MG63 (cell line): ENCODE measurements at regions not wholly inside any gene's neighbourhood (a gene's known extent, or its start where the extent isn't known, plus 50 kb on each side); places are given as distances from the start of the nearest gene placed in this dataset.
"Not testable (repeated sequence)": the region's sequence is repeated elsewhere in the genome, so short reads cannot be mapped to it uniquely, and the experiment has no call there.

Experiments used
- DNase-seq: peaks from one replicate; pipeline ENCODE4 v3.0.0-alpha.2; 2020
- H3K27me3 ChIP-seq: fragments of 250-450 bp; sonication (Bioruptor Pico); 2 replicates; pipeline ENCODE4 v1.5.1; 2020; ENCODE audit warnings: mild to moderate bottlenecking, moderate library complexity
- H3K36me3 ChIP-seq: fragments of 250-450 bp; sonication (Bioruptor Pico); 2 replicates; pipeline ENCODE4 v1.5.1; 2020; ENCODE audit warnings: mild to moderate bottlenecking, moderate library complexity
- H3K4me3 ChIP-seq: fragments of 250-450 bp; sonication (Bioruptor Pico); 2 replicates; pipeline ENCODE4 v1.5.1; 2020; ENCODE audit warnings: mild to moderate bottlenecking, moderate library complexity
- H3K9me3 ChIP-seq: fragments of 250-450 bp; sonication (Bioruptor Pico); 2 replicates; pipeline ENCODE4 v1.5.1; 2020; ENCODE audit warnings: mild to moderate bottlenecking, moderate library complexity

- Histone ChIP-seq H3K36me3 (no peaks in the 10 kb centered on the region), H3K9me3 (no peaks in the 10 kb centered on the region), H3K4me3 (no peak overlapping the region), H3K27me3 (no peaks in the 10 kb centered on the region)
- no peak for DNase-seq
These were observed 250.9 kb downstream of the C12orf75 start for GRCh38 chr12:105581420-105581819.

- Histone ChIP-seq H3K9me3 (no peaks in the 10 kb centered on the region), H3K36me3 (no peaks in the 10 kb centered on the region), H3K27me3 (no peaks in the 10 kb centered on the region), H3K4me3 (no peak overlapping the region)
- DNase-seq = no peak
These were observed 254.6 kb downstream of the C12orf75 start for GRCh38 chr12:105585107-105585506.

- no peak overlapping the region for H3K4me3 ChIP-seq
- no peaks in the 10 kb centered on the region for H3K36me3 ChIP-seq
- DNase-seq = no peak
- no peaks in the 10 kb centered on the region; the same call in 1 of the 2 replicates for H3K27me3 ChIP-seq
- H3K9me3 ChIP-seq = no peaks in the 10 kb centered on the region
These were observed 256.7 kb downstream of the C12orf75 start for GRCh38 chr12:105587237-105587636.

GRCh38 chr12:105588106-105588505 lies 257.6 kb downstream of the C12orf75 start:
- DNase-seq = no peak
- Histone ChIP-seq H3K27me3 (no peaks in the 10 kb centered on the region; the same call in 1 of the 2 replicates), H3K4me3 (no peak overlapping the region), H3K36me3 (no peaks in the 10 kb centered on the region), H3K9me3 (no peaks in the 10 kb centered on the region)

GRCh38 chr12:105590571-105590970 lies 260.1 kb downstream of the C12orf75 start:
- no peak for DNase-seq
- H3K9me3 ChIP-seq = no peaks in the 10 kb centered on the region

GRCh38 chr12:105595440-105595839 lies 264.9 kb downstream of the C12orf75 start:
- no peaks in the 10 kb centered on the region for H3K9me3 ChIP-seq
- no peaks in the 10 kb centered on the region for H3K36me3 ChIP-seq
- no peak for DNase-seq
- H3K4me3 ChIP-seq = no peak overlapping the region
- no peaks in the 10 kb centered on the region; the same call in 1 of the 2 replicates for H3K27me3 ChIP-seq

More at GRCh38 chr12:105590571-105590970, 260.1 kb downstream of the C12orf75 start:
- no peak overlapping the region for H3K4me3 ChIP-seq
- H3K36me3 ChIP-seq = no peaks in the 10 kb centered on the region
- no peaks in the 10 kb centered on the region; the same call in 1 of the 2 replicates for H3K27me3 ChIP-seq

GRCh38 chr12:105596731-105597130 lies 266.2 kb downstream of the C12orf75 start:
- no peaks in the 10 kb centered on the region; the same call in 1 of the 2 replicates for H3K27me3 ChIP-seq
- H3K9me3 ChIP-seq = no peaks in the 10 kb centered on the region

GRCh38 chr12:105598031-105598430 lies 267.5 kb downstream of the C12orf75 start:
- H3K4me3 ChIP-seq = no peak overlapping the region
- DNase-seq = no peak
- no peaks in the 10 kb centered on the region for H3K9me3 ChIP-seq
- H3K27me3 ChIP-seq = no peaks in the 10 kb centered on the region
- H3K36me3 ChIP-seq = no peaks in the 10 kb centered on the region

More at GRCh38 chr12:105596731-105597130, 266.2 kb downstream of the C12orf75 start:
- H3K4me3 ChIP-seq = no peak overlapping the region
- DNase-seq = no peak
- no peaks in the 10 kb centered on the region for H3K36me3 ChIP-seq

- H3K36me3 ChIP-seq = no peaks in the 10 kb centered on the region
- DNase-seq = no peak
- H3K9me3 ChIP-seq = no peaks in the 10 kb centered on the region
- no peak overlapping the region for H3K4me3 ChIP-seq
- H3K27me3 ChIP-seq = no peaks in the 10 kb centered on the region
These were observed 270.5 kb downstream of the C12orf75 start for GRCh38 chr12:105600911-105601545.

- H3K9me3 ChIP-seq, H3K27me3 ChIP-seq, H3K4me3 ChIP-seq, DNase-seq, H3K36me3 ChIP-seq: not testable (repeated sequence)
These were observed 271.8 kb downstream of the C12orf75 start for GRCh38 chr12:105602312-105602711.

GRCh38 chr12:105604281-105604680 lies 273.8 kb downstream of the C12orf75 start:
- not testable (repeated sequence) for H3K9me3 ChIP-seq, DNase-seq, H3K4me3 ChIP-seq, H3K27me3 ChIP-seq, H3K36me3 ChIP-seq

- H3K36me3 ChIP-seq, H3K27me3 ChIP-seq: not testable (repeated sequence)
These were observed 276.1 kb downstream of the C12orf75 start for GRCh38 chr12:105606613-105607012.

GRCh38 chr12:105609001-105609400 lies 278.5 kb downstream of the C12orf75 start:
- H3K9me3 ChIP-seq, H3K36me3 ChIP-seq, DNase-seq, H3K4me3 ChIP-seq, H3K27me3 ChIP-seq: not testable (repeated sequence)

More at GRCh38 chr12:105606613-105607012, 276.1 kb downstream of the C12orf75 start:
- DNase-seq, H3K4me3 ChIP-seq, H3K9me3 ChIP-seq: not testable (repeated sequence)

GRCh38 chr12:105610459-105610858 lies 280.0 kb downstream of the C12orf75 start:
- no peaks in the 10 kb centered on the region for H3K27me3 ChIP-seq
- no peaks in the 10 kb centered on the region for H3K36me3 ChIP-seq
- DNase-seq = no peak
- no peak overlapping the region for H3K4me3 ChIP-seq
- no peaks in the 10 kb centered on the region for H3K9me3 ChIP-seq

GRCh38 chr12:105611340-105611739 lies 280.8 kb downstream of the C12orf75 start:
- H3K4me3 ChIP-seq = no peak overlapping the region
- H3K27me3 ChIP-seq = no peaks in the 10 kb centered on the region
- no peaks in the 10 kb centered on the region for H3K9me3 ChIP-seq
- no peak for DNase-seq
- no peaks in the 10 kb centered on the region for H3K36me3 ChIP-seq

GRCh38 chr12:105613269-105613668 lies 282.8 kb downstream of the C12orf75 start:
- no peaks in the 10 kb centered on the region for H3K36me3 ChIP-seq
- DNase-seq = no peak
- H3K27me3 ChIP-seq = no peaks in the 10 kb centered on the region
- H3K9me3 ChIP-seq = no peaks in the 10 kb centered on the region
- no peak overlapping the region for H3K4me3 ChIP-seq

- no peaks in the 10 kb centered on the region for H3K36me3 ChIP-seq
- H3K9me3 ChIP-seq = no peaks in the 10 kb centered on the region
- no peak for DNase-seq
- no peak overlapping the region for H3K4me3 ChIP-seq
- no peaks in the 10 kb centered on the region for H3K27me3 ChIP-seq
These were observed 283.4 kb downstream of the C12orf75 start for GRCh38 chr12:105613887-105614286.

GRCh38 chr12:105616971-105617540 lies 286.6 kb downstream of the C12orf75 start:
- no peak for DNase-seq
- no peaks in the 10 kb centered on the region; the same call in 1 of the 2 replicates for H3K27me3 ChIP-seq

More at GRCh38 chr12:105616971-105617540, 286.6 kb downstream of the C12orf75 start:
- no peaks in the 10 kb centered on the region for H3K9me3 ChIP-seq
- no peak overlapping the region for H3K4me3 ChIP-seq
- no peaks in the 10 kb centered on the region for H3K36me3 ChIP-seq
